GM23338 (cell line): ENCODE measurements at regions not wholly inside any gene's neighbourhood (a gene's known extent, or its start where the extent isn't known, plus 50 kb on each side); places are given as distances from the start of the nearest gene placed in this dataset.

Experiments
- ATAC-seq: fragments of 200-7000 bp; cut with Tn5 transposase; 3 replicates; pipeline ENCODE4 v1.9.1; 2020
- DNase-seq: peaks from one replicate; pipeline ENCODE4 v3.0.0-alpha.2; 2015; ENCODE audit warnings: low spot score
- H2AFZ ChIP-seq: fragments of 200-600 bp; sonication (generic); 2 replicates; pipeline ENCODE4 v1.8.0; 2016; ENCODE audit warnings: antibody characterized with exemption, mild to moderate bottlenecking, moderate library complexity
- H3F3A ChIP-seq: fragments of 200-600 bp; sonication (generic); replicated peaks from 2 replicates; pipeline ENCODE4 v1.8.0; 2017; ENCODE audit warnings: antibody characterized with exemption, mixed run types, low read depth
- H3K27ac ChIP-seq: fragments of 200-600 bp; sonication (generic); 2 replicates; pipeline ENCODE4 v1.6.1; 2016; ENCODE audit warnings: low read depth
- H3K27me3 ChIP-seq: fragments of 200-600 bp; sonication (generic); 2 replicates; pipeline ENCODE4 v1.8.0; 2016; ENCODE audit warnings: mild to moderate bottlenecking, mixed run types, moderate library complexity; ENCODE audit not compliant: insufficient read depth
- H3K36me3 ChIP-seq: fragments of 200-600 bp; sonication (generic); 2 replicates; pipeline ENCODE4 v1.8.0; 2016; ENCODE audit warnings: mild to moderate bottlenecking; ENCODE audit not compliant: insufficient read depth
- H3K4me1 ChIP-seq: fragments of 200-600 bp; sonication (generic); 2 replicates; pipeline ENCODE4 v1.8.0; 2016; ENCODE audit warnings: mild to moderate bottlenecking, moderate library complexity; ENCODE audit not compliant: insufficient read depth
- H3K4me2 ChIP-seq: fragments of 200-600 bp; sonication (generic); 2 replicates; pipeline ENCODE4 v1.7.1; 2017; ENCODE audit warnings: mixed run types
- H3K4me3 ChIP-seq: fragments of 200-600 bp; sonication (generic); 2 replicates; pipeline ENCODE4 v1.6.1; 2016; ENCODE audit warnings: mixed run types
- H3K79me2 ChIP-seq: fragments of 200-600 bp; sonication (generic); replicated peaks from 2 replicates; pipeline ENCODE4 v1.8.0; 2017; ENCODE audit warnings: mild to moderate bottlenecking; ENCODE audit not compliant: insufficient read depth
- H3K9me2 ChIP-seq: fragments of 200-600 bp; sonication (generic); 2 replicates; pipeline ENCODE4 v1.8.0; 2017; ENCODE audit not compliant: insufficient read depth
- H4K20me1 ChIP-seq: fragments of 200-600 bp; sonication (generic); replicated peaks from 2 replicates; pipeline ENCODE4 v1.8.0; 2017; ENCODE audit warnings: mild to moderate bottlenecking; ENCODE audit not compliant: insufficient read depth
- H3K27ac Mint-ChIP-seq: 2 replicates; pipeline ENCODE4 v1.8.0; 2020; ENCODE audit warnings: inconsistent platforms, mild to moderate bottlenecking, moderate library complexity, mixed read lengths
- H3K27me3 Mint-ChIP-seq: 3 replicates; pipeline ENCODE4 v1.8.0; 2022; ENCODE audit warnings: low read depth, mild to moderate bottlenecking, moderate library complexity, mixed read lengths, inconsistent platforms; ENCODE audit not compliant: insufficient read depth, poor library complexity
- H3K36me3 Mint-ChIP-seq: 3 replicates; pipeline ENCODE4 v1.8.0; 2021; ENCODE audit warnings: low read depth, mild to moderate bottlenecking, inconsistent platforms, moderate library complexity, mixed read lengths
- H3K4me1 Mint-ChIP-seq: 3 replicates; pipeline ENCODE4 v1.8.0; 2020; ENCODE audit warnings: mild to moderate bottlenecking, inconsistent platforms, mixed read lengths
- H3K4me3 Mint-ChIP-seq: 3 replicates; pipeline ENCODE4 v1.8.0; 2021; ENCODE audit warnings: moderate library complexity, mild to moderate bottlenecking, inconsistent platforms, mixed read lengths
- H3K9me3 Mint-ChIP-seq: 3 replicates; pipeline ENCODE4 v1.8.0; 2020; ENCODE audit warnings: moderate library complexity, mild to moderate bottlenecking, inconsistent platforms, mixed read lengths
- EZH2 ChIP-seq: fragments of 200-600 bp; sonication (generic); IDR thresholded peaks from one replicate; pipeline ENCODE4 v1.8.0; 2017; ENCODE audit warnings: antibody characterized with exemption, mild to moderate bottlenecking, low read depth; ENCODE audit not compliant: unreplicated experiment
- EZH2phosphoT487 ChIP-seq: fragments of 200-600 bp; sonication (generic); IDR thresholded peaks from one replicate; pipeline ENCODE4 v1.8.1; 2018; ENCODE audit warnings: antibody characterized with exemption; ENCODE audit not compliant: unreplicated experiment
- JUNB ChIP-seq: IDR thresholded peaks from one replicate; pipeline ENCODE4 v1.6.1; 2016; ENCODE audit warnings: antibody characterized with exemption; ENCODE audit not compliant: unreplicated experiment
- NANOG ChIP-seq: IDR thresholded peaks from 2 replicates; pipeline ENCODE4 v1.6.1; 2016; ENCODE audit warnings: antibody characterized with exemption, borderline replicate concordance
- POLR2AphosphoS5 ChIP-seq: IDR thresholded peaks from 2 replicates; pipeline ENCODE4 v1.6.1; 2016; ENCODE audit warnings: antibody characterized with exemption, low read depth
- ZNF114 ChIP-seq: fragments of 250-450 bp; sonication (Bioruptor Pico); IDR thresholded peaks from 2 replicates; pipeline ENCODE4 v1.5.0; 2020; ENCODE audit warnings: mild to moderate bottlenecking, moderate library complexity
- TF ChIP-seq, protein P1 (sequence below): IDR thresholded peaks from one replicate; pipeline ENCODE4 v1.6.1; 2018; ENCODE audit warnings: antibody characterized with exemption; ENCODE audit not compliant: unreplicated experiment
- TF ChIP-seq, protein P2 (sequence below): IDR thresholded peaks from 2 replicates; pipeline ENCODE4 v1.6.1; 2016; ENCODE audit warnings: antibody characterized with exemption
- TF ChIP-seq, protein P3 (sequence below): fragments of 250-450 bp; sonication (Bioruptor Pico); IDR thresholded peaks from 2 replicates; pipeline ENCODE4 v1.5.0; 2020; ENCODE audit warnings: mild to moderate bottlenecking, moderate library complexity

DNA sequence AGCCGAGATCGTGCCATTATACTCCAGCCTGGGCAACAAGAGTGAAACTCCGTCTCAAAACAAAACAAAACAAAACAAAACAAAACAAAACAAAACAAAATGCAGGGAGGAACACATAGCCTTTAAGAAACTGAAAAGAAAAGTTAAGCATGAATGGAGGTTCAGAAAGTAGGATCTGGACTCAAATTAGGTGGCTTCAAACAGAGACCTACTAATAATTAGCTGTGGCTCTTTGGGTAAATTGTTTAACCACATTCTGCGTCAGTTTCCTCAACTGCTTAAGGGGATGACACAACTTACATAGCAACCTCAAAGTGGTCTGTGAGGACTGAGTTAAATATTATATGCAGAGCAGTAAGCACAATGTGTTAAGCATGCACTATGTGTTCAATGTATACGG is 458.2 kb downstream of the ADGRL2 start (continued):
- TF ChIP-seq, protein P1, sequence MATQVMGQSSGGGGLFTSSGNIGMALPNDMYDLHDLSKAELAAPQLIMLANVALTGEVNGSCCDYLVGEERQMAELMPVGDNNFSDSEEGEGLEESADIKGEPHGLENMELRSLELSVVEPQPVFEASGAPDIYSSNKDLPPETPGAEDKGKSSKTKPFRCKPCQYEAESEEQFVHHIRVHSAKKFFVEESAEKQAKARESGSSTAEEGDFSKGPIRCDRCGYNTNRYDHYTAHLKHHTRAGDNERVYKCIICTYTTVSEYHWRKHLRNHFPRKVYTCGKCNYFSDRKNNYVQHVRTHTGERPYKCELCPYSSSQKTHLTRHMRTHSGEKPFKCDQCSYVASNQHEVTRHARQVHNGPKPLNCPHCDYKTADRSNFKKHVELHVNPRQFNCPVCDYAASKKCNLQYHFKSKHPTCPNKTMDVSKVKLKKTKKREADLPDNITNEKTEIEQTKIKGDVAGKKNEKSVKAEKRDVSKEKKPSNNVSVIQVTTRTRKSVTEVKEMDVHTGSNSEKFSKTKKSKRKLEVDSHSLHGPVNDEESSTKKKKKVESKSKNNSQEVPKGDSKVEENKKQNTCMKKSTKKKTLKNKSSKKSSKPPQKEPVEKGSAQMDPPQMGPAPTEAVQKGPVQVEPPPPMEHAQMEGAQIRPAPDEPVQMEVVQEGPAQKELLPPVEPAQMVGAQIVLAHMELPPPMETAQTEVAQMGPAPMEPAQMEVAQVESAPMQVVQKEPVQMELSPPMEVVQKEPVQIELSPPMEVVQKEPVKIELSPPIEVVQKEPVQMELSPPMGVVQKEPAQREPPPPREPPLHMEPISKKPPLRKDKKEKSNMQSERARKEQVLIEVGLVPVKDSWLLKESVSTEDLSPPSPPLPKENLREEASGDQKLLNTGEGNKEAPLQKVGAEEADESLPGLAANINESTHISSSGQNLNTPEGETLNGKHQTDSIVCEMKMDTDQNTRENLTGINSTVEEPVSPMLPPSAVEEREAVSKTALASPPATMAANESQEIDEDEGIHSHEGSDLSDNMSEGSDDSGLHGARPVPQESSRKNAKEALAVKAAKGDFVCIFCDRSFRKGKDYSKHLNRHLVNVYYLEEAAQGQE = no peak
- TF ChIP-seq JUNB = no peak
- no peak for TF ChIP-seq EZH2
- TF ChIP-seq, protein P2, sequence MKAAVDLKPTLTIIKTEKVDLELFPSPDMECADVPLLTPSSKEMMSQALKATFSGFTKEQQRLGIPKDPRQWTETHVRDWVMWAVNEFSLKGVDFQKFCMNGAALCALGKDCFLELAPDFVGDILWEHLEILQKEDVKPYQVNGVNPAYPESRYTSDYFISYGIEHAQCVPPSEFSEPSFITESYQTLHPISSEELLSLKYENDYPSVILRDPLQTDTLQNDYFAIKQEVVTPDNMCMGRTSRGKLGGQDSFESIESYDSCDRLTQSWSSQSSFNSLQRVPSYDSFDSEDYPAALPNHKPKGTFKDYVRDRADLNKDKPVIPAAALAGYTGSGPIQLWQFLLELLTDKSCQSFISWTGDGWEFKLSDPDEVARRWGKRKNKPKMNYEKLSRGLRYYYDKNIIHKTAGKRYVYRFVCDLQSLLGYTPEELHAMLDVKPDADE = no peak

DNA sequence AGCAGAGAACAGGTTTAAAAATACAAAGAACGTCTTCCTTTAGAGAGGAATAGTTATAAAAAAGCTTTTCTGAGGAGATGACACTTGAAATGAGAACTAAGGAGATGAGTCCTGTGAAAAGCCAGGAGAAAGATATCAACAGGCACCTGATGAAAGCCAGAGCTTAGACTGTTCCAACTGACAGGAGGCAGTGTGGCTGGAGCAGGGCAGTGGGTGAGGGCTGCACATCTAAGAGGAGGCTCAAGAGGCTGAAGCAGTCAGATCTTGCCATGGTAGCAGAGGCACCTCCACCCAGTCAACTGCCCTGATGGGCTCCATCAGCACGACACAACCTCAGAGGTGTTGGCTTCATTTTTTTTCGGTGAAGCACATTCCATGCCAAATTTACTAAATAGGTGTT is 445.3 kb downstream of the ADGRL2 start:
- TF ChIP-seq EZH2 (no peak), POLR2AphosphoS5 (no peak), NANOG (no peak), EZH2phosphoT487 (no peak), ZNF114 (no peak)
- TF ChIP-seq, protein P1 = no peak
- TF ChIP-seq, protein P2 = no peak
- TF ChIP-seq, protein P3, sequence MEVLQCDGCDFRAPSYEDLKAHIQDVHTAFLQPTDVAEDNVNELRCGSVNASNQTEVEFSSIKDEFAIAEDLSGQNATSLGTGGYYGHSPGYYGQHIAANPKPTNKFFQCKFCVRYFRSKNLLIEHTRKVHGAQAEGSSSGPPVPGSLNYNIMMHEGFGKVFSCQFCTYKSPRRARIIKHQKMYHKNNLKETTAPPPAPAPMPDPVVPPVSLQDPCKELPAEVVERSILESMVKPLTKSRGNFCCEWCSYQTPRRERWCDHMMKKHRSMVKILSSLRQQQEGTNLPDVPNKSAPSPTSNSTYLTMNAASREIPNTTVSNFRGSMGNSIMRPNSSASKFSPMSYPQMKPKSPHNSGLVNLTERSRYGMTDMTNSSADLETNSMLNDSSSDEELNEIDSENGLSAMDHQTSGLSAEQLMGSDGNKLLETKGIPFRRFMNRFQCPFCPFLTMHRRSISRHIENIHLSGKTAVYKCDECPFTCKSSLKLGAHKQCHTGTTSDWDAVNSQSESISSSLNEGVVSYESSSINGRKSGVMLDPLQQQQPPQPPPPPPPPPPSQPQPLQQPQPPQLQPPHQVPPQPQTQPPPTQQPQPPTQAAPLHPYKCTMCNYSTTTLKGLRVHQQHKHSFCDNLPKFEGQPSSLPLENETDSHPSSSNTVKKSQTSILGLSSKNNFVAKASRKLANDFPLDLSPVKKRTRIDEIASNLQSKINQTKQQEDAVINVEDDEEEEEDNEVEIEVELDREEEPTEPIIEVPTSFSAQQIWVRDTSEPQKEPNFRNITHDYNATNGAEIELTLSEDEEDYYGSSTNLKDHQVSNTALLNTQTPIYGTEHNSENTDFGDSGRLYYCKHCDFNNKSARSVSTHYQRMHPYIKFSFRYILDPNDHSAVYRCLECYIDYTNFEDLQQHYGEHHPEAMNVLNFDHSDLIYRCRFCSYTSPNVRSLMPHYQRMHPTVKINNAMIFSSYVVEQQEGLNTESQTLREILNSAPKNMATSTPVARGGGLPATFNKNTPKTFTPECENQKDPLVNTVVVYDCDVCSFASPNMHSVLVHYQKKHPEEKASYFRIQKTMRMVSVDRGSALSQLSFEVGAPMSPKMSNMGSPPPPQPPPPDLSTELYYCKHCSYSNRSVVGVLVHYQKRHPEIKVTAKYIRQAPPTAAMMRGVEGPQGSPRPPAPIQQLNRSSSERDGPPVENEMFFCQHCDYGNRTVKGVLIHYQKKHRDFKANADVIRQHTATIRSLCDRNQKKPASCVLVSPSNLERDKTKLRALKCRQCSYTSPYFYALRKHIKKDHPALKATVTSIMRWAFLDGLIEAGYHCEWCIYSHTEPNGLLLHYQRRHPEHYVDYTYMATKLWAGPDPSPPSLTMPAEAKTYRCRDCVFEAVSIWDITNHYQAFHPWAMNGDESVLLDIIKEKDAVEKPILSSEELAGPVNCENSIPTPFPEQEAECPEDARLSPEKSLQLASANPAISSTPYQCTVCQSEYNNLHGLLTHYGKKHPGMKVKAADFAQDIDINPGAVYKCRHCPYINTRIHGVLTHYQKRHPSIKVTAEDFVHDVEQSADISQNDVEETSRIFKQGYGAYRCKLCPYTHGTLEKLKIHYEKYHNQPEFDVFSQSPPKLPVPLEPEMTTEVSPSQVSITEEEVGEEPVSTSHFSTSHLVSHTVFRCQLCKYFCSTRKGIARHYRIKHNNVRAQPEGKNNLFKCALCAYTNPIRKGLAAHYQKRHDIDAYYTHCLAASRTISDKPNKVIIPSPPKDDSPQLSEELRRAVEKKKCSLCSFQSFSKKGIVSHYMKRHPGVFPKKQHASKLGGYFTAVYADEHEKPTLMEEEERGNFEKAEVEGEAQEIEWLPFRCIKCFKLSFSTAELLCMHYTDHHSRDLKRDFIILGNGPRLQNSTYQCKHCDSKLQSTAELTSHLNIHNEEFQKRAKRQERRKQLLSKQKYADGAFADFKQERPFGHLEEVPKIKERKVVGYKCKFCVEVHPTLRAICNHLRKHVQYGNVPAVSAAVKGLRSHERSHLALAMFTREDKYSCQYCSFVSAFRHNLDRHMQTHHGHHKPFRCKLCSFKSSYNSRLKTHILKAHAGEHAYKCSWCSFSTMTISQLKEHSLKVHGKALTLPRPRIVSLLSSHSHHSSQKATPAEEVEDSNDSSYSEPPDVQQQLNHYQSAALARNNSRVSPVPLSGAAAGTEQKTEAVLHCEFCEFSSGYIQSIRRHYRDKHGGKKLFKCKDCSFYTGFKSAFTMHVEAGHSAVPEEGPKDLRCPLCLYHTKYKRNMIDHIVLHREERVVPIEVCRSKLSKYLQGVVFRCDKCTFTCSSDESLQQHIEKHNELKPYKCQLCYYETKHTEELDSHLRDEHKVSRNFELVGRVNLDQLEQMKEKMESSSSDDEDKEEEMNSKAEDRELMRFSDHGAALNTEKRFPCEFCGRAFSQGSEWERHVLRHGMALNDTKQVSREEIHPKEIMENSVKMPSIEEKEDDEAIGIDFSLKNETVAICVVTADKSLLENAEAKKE = no peak
- no peak overlapping the region for H3K27ac ChIP-seq
- no peak overlapping the region for H3K4me2 ChIP-seq
- H3K79me2 ChIP-seq = no peaks in the 10 kb centered on the region
- Mint-ChIP-seq H3K9me3 (peaks cover 16% of the 10 kb centered on the region), H3K4me1 (peaks cover 3% of the 10 kb centered on the region; the same call in 1 of the 3 replicates), H3K27ac (no peak overlapping the region), H3K4me3 (no peak overlapping the region), H3K27me3 (no peaks in the 10 kb centered on the region), H3K36me3 (peaks cover 8% of the 10 kb centered on the region; the same call in 1 of the 3 replicates)
- H3K27me3 ChIP-seq = no peaks in the 10 kb centered on the region
- H4K20me1 ChIP-seq = no peaks in the 10 kb centered on the region
- no peaks in the 10 kb centered on the region for H3K36me3 ChIP-seq
- DNase-seq = no peak
- no peak overlapping the region for H3K4me3 ChIP-seq
- no peak overlapping the region for H2AFZ ChIP-seq
- H3K4me1 ChIP-seq = no peaks in the 10 kb centered on the region
- ATAC-seq = no peak
- H3F3A ChIP-seq = no peaks in the 10 kb centered on the region
- peaks cover 15% of the 10 kb centered on the region; the same call in 1 of the 2 replicates for H3K9me2 ChIP-seq
